ENCODE measurements at regions not wholly inside any gene's neighbourhood (a gene's known extent, or its start where the extent isn't known, plus 50 kb on each side); places are given as distances from the start of the nearest gene placed in this dataset.

GRCh38 chr10:2351566-2351965 is 614.2 kb upstream of the ADARB2 start:
- TF ChIP-seq POLR2AphosphoS5 (IDR thresholded peaks at IDR 0.05): no peak
- TF ChIP-seq, protein P1, sequence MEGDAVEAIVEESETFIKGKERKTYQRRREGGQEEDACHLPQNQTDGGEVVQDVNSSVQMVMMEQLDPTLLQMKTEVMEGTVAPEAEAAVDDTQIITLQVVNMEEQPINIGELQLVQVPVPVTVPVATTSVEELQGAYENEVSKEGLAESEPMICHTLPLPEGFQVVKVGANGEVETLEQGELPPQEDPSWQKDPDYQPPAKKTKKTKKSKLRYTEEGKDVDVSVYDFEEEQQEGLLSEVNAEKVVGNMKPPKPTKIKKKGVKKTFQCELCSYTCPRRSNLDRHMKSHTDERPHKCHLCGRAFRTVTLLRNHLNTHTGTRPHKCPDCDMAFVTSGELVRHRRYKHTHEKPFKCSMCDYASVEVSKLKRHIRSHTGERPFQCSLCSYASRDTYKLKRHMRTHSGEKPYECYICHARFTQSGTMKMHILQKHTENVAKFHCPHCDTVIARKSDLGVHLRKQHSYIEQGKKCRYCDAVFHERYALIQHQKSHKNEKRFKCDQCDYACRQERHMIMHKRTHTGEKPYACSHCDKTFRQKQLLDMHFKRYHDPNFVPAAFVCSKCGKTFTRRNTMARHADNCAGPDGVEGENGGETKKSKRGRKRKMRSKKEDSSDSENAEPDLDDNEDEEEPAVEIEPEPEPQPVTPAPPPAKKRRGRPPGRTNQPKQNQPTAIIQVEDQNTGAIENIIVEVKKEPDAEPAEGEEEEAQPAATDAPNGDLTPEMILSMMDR (IDR thresholded peaks at IDR 0.05): no peak
